ENCODE measurements at regions not wholly inside any gene's neighbourhood (a gene's known extent, or its start where the extent isn't known, plus 50 kb on each side); places are given as distances from the start of the nearest gene placed in this dataset.

DNA sequence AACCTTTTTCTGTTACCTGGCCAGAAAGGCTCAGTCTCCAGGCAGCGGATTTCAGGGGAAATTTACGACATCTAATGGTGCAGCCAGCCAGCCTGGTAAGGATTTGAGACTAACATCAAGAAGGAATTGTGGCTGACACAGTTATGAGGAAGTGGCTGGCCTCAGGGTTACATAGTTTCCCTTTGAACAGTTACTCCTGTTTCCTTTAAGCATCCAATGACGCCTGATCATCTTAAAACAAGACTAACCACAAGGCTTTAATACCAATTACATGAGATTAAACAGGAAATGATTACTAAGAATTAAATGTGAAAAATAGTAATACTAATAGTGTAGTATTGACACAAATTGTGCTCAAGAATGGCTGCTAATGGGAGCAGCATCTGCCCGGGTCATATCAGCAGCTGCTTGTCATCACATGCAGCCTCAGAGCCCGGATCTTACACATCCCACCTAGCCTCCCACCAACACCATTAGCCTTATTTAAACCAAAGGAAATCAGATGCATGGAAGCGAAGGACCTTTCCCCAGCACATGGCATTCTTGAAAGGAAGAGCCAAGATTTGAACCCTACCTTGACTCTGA, 431.8 kb downstream of the PMP22 start:
- TF ChIP-seq EZH2 (IDR thresholded peaks at IDR 0.05; ENCODE audit: borderline replicate concordance) (no peak), EZH2phosphoT487 (IDR thresholded peaks at IDR 0.05; ENCODE audit: low read depth, severe bottlenecking, unreplicated experiment) (no peak)
- TF ChIP-seq, protein P1, sequence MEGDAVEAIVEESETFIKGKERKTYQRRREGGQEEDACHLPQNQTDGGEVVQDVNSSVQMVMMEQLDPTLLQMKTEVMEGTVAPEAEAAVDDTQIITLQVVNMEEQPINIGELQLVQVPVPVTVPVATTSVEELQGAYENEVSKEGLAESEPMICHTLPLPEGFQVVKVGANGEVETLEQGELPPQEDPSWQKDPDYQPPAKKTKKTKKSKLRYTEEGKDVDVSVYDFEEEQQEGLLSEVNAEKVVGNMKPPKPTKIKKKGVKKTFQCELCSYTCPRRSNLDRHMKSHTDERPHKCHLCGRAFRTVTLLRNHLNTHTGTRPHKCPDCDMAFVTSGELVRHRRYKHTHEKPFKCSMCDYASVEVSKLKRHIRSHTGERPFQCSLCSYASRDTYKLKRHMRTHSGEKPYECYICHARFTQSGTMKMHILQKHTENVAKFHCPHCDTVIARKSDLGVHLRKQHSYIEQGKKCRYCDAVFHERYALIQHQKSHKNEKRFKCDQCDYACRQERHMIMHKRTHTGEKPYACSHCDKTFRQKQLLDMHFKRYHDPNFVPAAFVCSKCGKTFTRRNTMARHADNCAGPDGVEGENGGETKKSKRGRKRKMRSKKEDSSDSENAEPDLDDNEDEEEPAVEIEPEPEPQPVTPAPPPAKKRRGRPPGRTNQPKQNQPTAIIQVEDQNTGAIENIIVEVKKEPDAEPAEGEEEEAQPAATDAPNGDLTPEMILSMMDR (IDR thresholded peaks at IDR 0.05; ENCODE audit: poor library complexity): no peak
- Histone ChIP-seq H3K36me3 (replicated peaks; ENCODE audit: insufficient read depth, low read depth) (no peaks in the 10 kb centered on the region), H3K4me3 (no peak overlapping the region), H3K27ac (no peak overlapping the region), H2AFZ (no peak overlapping the region), H3K4me1 (ENCODE audit: insufficient read depth) (peaks cover 3% of the 10 kb centered on the region), H3K4me2 (no peak overlapping the region), H3K9me2 (replicated peaks; ENCODE audit: insufficient read depth) (no peaks in the 10 kb centered on the region), H3K79me2 (no peaks in the 10 kb centered on the region), H3K27me3 (no peaks in the 10 kb centered on the region), H3K9me3 (ENCODE audit: low read depth) (no peaks in the 10 kb centered on the region), H4K20me1 (ENCODE audit: insufficient read depth, poor library complexity, severe bottlenecking) (no peaks in the 10 kb centered on the region)
- WGBS (ENCODE audit: low lambda C conversion rate, missing lambda C conversion rate): 54% methylated on average over 6 of the region's 6 CpGs
- no peak for DNase-seq (ENCODE audit: low spot score)

DNA sequence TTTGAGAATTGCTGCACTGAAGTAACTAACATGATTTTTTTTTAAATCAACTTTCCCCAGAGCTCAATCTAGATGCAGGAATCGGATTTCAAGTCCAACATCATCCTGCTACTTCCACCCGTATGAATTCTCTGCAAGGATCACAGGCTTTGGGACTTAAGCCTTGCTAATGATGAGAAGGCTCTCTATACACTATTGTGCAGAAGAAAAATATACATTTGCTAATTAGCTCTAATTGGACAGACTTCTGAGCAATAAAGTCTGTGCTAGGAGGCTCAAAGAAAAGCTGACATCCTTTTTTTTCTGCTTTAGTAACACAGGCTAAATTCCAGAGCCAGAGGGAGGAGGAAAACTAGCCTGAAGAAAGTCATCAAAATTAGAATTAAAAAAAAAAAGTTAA, 433.6 kb downstream of the PMP22 start:
- H3K4me2 ChIP-seq: no peak overlapping the region
- peaks cover 3% of the 10 kb centered on the region for H3K4me1 ChIP-seq (ENCODE audit: insufficient read depth)
- no peaks in the 10 kb centered on the region for H4K20me1 ChIP-seq (ENCODE audit: insufficient read depth, poor library complexity, severe bottlenecking)
- no peaks in the 10 kb centered on the region for H3K9me3 ChIP-seq (ENCODE audit: low read depth)
- H2AFZ ChIP-seq: no peak overlapping the region
- no peaks in the 10 kb centered on the region for H3K79me2 ChIP-seq
- no peak overlapping the region for H3K4me3 ChIP-seq
- no peak overlapping the region for H3K27ac ChIP-seq
- H3K27me3 ChIP-seq: no peaks in the 10 kb centered on the region
- TF ChIP-seq, protein P1 (IDR thresholded peaks at IDR 0.05; ENCODE audit: poor library complexity): no peak
- TF ChIP-seq EZH2 (IDR thresholded peaks at IDR 0.05; ENCODE audit: borderline replicate concordance) (no peak), EZH2phosphoT487 (IDR thresholded peaks at IDR 0.05; ENCODE audit: low read depth, severe bottlenecking, unreplicated experiment) (no peak)
- WGBS (ENCODE audit: low lambda C conversion rate, missing lambda C conversion rate): 25% methylated on average over 2 of the region's 2 CpGs
- DNase-seq (ENCODE audit: low spot score): no peak
- H3K9me2 ChIP-seq (replicated peaks; ENCODE audit: insufficient read depth): no peaks in the 10 kb centered on the region
- no peaks in the 10 kb centered on the region for H3K36me3 ChIP-seq (replicated peaks; ENCODE audit: insufficient read depth, low read depth)

DNA sequence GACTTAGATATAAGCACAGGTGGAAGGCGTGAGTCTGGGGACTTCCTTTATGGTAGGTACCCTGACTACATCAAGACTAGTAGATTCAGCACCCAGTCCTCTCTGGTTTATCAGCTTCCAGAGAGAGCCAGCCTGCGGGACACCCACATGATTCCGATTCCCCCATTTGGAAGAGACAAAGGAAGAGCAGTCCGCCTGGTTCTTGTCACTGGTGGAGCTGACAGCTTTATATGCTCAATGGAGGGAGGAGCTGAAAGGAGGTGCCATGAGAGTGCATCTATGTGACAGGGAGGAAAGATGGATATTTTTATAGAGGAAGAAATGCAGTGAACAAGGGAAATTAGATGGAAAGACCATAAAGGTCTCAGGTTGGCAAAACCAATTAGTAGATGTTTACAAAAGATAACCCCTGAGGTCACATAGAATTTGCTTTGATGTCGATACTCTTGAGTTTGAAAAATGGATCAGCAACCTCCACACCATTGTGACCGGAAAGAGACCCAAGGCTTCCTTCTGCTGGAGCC, 437.7 kb downstream of the PMP22 start:
- 47% methylated on average over 6 of the region's 6 CpGs for whole genome bisulfite sequencing (ENCODE audit: low lambda C conversion rate, missing lambda C conversion rate)

More for the DNA sequence above, 437.7 kb downstream of the PMP22 start:
- Histone ChIP-seq H3K27me3 (no peaks in the 10 kb centered on the region), H3K9me3 (ENCODE audit: low read depth) (no peaks in the 10 kb centered on the region), H3K4me3 (no peak overlapping the region), H3K4me1 (ENCODE audit: insufficient read depth) (no peaks in the 10 kb centered on the region), H3K79me2 (no peaks in the 10 kb centered on the region), H4K20me1 (ENCODE audit: insufficient read depth, poor library complexity, severe bottlenecking) (no peaks in the 10 kb centered on the region), H3K4me2 (no peak overlapping the region), H2AFZ (no peak overlapping the region), H3K9me2 (replicated peaks; ENCODE audit: insufficient read depth) (no peaks in the 10 kb centered on the region), H3K36me3 (replicated peaks; ENCODE audit: insufficient read depth, low read depth) (no peaks in the 10 kb centered on the region), H3K27ac (no peak overlapping the region)
- TF ChIP-seq, protein P1 (IDR thresholded peaks at IDR 0.05; ENCODE audit: poor library complexity): no peak
- TF ChIP-seq EZH2 (IDR thresholded peaks at IDR 0.05; ENCODE audit: borderline replicate concordance) (no peak), EZH2phosphoT487 (IDR thresholded peaks at IDR 0.05; ENCODE audit: low read depth, severe bottlenecking, unreplicated experiment) (no peak)
- DNase-seq (ENCODE audit: low spot score): no peak

Measured in hepatocyte (in vitro differentiated cells).